HG02852 (cell line): ENCODE measurements at regions not wholly inside any gene's neighbourhood (a gene's known extent, or its start where the extent isn't known, plus 50 kb on each side); places are given as distances from the start of the nearest gene placed in this dataset.
A peak's percentile ranks its signal among the peaks of the same experiment; 100 is the strongest.

ENCODE experiments used
- ATAC-seq: cut with Tn5 transposase; IDR thresholded peaks from one replicate; pipeline ENCODE4 v1.9.1; 2021; ENCODE audit warnings: mild to moderate bottlenecking, moderate library complexity; ENCODE audit not compliant: unreplicated experiment

DNA sequence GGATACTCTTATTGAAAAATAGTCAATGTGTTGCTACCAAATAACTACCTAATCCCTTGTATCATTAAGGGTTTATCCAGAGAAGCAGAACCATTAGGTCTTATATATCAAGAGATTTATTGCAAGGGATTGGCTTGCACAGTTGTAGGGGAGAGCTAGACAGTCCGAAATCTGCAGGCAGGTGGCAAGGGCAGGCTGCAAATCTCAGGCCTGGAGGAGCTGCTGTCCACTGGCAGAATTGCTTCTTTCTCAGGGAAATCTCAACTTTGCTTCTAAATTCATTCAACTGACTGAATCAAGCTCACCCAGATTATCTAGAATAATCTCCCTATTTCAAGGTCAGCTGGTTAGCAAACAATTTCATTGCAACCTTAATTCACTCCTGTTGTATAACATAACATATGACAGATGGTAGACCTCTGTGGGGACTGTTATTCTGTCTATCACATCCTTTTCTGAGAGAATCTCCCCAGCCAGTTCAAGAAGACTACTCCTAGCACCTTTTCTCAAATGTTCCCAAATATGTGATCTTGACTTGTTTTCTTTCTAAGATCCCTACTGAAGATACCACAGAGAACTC is 194.2 kb downstream of the NHLRC3 start:
- ATAC-seq: no peak

DNA sequence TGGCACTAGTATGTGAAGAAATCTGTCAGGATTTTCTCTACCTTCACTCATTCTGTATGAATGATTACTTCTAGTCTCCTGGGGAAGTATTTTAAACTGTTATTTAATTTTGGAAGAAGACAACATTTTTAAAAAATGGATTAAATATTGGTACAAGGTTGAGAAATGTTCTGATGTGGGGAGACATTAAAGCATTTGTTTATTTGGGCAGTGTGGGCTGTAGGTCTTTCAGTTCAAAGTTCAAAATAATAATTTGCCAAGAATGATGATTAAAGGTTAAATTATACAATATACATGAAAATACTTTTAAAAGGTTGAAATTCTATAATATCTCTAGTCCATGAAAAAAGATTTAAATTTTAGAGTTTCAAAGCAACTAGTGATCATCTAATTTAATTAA is 194.7 kb downstream of the NHLRC3 start:
- no peak for ATAC-seq

DNA sequence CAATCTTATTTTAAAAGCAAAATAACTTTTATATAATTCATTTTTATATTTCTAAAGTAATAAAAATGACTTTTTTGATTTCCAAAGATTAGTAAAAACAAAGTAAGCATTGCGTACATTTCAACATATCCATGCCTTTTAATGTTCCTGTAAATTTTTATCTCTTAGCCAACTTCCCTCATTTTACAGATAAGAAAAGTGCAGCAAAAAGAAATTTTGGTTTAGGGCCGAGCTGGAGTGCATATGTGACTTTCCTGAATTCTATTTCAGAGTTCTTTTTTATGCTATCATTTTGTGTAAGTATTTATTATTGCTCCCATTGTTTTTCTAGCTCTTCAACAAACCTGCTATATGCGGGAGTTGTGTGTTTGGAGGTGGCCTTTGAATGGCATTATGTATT is 195.3 kb downstream of the NHLRC3 start:
- no peak for ATAC-seq

DNA sequence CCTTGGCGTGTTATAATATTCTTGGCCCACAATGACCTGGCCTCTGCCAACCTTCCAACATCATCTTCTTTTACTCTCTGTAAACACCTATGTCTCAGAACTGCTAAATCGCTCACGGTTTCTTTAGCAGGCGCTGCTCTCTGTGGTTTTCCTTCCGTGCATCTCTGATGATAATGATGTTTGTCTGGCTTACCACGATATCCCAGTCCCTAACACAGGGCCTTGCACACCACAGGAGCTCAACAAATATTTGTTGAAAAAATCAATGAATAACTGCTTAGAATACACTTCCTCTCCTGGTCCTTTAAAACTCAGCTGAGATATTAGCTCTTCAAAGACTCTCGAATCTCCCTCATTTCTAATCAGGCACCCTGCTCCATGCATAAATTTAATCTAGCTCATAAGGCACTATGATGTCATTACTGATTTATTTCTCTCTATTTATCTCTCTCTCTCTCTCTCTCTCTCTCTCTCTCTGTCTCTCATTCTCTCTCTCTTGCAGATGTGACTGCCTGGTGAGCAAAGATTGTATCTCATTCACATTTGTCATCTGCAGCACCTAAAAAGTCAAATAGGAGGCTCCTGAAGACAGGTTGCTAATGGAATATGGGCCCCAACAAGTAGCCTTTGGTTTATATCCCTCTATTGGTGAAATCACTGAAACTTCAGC is 206.4 kb downstream of the NHLRC3 start:
- ATAC-seq: no peak

DNA sequence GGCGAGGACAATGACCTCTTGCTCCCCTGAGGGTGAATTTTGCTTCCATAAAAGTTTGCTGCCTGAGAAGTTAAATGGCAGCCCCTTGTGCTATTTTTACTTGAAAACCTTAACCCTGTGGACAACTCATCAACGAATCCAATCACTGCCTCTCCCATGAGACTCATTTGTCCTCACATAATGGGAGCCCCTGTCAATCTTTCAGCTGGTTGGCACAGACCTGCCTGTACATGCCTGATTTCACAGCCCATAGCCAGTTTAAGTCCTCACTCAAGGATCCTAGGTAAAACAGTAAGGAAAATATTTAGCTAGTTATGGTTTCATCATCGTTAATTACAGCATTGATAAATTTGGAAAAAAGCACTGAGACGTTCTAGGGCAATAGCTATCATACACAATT is 207.4 kb downstream of the NHLRC3 start:
- ATAC-seq: no peak

DNA sequence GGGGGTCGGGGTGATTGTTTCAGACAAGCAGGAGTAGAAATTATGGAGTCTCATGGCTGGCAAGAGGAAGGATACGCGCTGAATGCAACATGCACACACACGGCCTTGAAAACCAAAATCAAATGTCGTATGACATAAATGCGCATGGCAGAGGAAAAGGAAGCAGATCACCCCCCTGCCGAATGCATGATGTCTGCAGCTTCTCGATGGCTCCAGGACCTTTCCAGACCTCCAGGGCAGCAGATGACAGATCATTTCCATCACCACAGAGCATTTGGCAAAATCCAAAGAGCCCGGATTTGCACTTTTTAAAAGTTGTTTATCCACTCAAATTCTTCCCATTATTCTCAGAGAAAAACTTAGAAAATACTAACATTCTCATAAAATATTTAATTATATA is 211.7 kb downstream of the NHLRC3 start:
- no peak for ATAC-seq

DNA sequence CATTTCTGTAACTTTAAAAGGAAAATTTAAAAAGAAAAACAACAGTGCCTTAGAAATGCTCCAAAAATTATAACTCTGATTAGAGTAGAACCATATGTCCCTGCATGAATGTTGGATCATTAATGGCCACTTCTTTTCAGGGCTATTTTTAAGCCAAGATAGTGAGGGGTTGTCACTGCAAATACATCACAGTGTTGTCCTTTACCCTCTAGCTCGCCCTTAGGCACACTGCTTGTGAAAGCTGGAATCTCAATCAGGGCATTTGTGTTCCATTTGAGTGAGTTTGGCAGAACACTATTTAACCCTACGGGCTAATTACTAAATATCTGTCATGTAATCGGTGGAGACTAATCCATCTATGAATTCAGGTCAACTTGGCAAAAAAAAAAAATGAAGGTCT is 212.2 kb downstream of the NHLRC3 start:
- ATAC-seq: no peak

DNA sequence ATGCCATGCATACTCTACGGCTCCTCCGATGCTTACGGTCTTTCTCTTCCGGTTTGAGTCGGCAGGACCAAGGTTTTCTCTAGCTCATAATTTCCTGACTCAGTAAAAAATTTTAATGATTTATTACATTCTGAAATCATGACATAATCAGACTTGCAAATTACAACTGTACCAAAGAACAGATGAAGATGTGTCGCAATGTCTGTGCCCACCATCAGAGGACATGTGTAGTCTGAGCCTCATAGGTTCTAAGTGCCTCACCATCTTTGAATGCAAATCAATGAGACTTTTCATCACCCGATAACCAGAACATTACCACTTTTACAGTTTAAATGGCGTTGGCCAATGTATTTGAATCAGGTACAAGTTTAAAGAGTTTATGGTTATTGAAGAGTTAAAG is 213.1 kb downstream of the NHLRC3 start:
- no peak for ATAC-seq

DNA sequence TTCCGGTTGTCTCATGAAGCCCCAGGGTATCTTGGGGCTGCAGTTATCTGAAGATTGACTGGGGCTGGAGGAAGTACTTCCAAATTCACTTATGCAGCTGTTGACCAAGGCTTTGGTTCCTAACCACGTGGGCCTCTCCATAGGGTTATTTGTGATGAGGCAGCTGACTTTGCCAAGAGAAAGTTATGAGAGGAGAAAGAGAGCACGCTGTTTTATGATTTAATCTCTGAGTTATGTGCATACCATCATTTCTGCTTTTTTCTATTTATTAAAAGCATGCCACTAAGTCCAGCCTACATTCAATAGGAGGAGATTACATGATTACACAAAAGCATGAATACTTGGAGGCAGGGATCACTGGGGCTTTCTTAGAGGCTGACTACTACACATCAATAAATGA is 215.5 kb downstream of the NHLRC3 start:
- no peak for ATAC-seq

DNA sequence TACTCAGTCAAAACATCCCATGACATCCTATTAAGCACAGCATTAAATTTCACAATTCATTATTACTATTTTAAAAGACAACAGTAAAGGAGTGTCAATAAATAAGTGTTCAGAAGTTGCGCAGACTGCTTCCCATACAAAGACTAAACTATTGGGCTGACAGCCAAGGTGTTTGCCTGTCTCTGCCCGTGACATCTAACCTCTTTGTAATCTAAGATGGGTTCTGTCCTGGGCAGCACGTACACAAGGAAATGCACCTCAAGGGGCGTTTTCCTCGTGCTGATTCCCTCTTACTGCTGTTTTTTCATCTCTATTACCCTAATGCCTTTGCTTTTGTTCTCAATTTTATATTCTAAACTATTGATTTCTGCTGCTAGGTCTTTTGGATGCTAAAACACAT is 216.3 kb downstream of the NHLRC3 start:
- no peak for ATAC-seq

DNA sequence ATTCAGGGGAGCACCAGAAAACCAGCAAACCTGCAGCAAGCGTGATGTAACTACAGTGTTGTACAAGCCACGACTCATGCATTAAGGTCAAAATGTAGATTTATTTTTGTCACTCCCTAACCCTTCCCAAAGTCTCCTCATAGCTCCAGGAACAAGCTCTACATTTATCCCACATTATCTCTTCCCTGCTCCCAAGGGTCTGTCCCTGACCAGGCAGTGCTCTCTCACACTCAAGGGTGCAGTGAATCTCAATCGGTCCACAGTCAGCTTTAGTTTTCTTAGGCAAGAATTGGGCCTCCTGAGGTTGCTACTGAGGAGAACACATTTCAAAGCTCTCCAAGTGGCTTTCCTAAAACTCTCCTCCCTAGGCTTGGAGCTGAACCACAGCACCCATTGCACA is 219.4 kb downstream of the NHLRC3 start:
- ATAC-seq: no peak

DNA sequence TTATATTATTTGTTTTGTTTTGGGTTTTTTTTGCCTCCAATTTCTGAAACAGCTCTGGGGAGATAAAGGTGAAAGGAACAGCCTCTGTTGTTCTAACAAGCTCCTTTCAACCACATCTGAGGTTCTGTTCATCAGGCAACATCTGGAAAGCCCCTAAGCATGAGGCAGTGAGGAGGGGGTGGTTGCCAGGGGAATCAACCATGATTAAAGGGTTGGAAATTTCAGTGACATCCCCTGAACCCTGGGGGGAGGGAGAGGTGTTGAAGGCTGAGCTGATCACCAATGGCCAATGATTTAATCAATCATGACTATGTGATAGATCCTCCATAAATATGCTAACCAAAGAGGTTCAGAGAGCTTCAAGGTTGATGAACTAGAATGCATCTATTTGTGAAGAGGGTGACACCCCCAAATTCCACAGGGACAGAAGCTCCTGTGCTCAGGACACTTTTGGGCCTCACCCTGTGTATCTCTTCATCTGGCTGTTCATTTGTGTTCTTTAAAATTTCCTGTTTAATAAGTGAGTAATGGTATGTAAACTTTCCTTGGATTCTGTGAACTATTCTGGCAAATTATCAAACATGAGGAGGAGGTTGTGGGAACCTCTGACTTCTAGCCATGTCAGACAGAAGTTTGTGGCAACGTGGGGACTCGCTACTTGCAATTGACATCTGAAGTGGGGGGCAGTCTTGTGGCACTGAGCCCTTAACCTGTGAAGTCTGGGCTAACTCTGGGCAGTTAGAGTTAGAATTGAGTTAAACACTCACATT is 221.3 kb downstream of the NHLRC3 start:
- ATAC-seq: peak; percentile 74

DNA sequence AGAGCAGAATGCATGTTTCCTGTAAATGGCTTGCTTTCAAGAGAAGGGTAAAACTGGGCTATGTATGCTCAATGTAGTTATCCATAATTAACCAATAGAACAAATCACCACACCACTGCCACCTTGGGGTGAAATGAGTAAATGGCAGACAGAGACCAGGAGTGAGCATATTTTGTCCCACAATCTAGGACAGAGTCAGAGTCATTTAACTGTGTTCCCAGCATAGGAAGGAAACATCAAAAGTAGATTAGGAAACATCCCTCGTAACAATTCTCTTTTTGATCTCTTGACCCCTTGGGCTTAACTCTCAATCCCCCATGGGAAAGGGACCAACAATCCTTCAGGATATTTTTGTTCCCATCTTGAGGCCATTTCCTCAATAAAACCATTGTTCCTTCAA is 224.8 kb downstream of the NHLRC3 start:
- ATAC-seq: peak; percentile 67

DNA sequence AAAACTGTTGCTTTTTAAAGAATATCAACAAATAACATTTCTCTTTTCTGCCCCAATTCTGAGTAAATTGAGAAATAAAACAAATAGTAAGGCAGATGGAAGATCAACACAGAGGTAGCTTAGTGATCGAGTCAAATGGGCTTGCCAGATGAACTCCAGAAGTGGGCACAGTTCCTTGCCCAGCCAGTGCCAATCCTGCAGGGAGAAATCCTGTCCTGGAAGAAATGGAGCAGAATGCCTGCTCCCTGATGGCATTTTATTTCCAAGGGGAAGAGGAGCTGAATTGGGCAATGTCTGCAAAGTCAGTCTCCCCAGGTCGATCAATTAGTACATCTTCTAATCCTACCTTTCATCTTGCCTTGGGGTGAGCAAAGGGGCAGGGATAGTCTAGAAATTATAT is 225.3 kb downstream of the NHLRC3 start:
- ATAC-seq: no peak

DNA sequence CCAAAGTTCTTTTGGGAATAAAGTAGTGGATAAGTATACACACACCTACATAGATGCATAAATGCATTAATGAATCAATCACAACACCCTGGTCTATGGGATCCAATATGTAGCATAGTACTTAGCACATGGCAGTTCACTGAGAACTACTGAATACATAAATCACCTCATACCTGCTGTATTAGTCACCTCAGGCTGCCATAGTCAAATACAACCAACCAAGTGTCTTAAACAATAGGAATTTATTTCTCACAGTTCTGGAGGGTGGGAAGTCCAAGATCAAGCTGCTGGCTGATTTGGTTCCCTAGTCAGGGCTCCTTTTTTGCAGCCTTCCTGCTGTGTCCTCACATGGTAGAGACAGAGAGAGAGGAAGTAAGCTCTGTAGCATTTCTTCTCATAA is 228.2 kb downstream of the NHLRC3 start:
- ATAC-seq: no peak

DNA sequence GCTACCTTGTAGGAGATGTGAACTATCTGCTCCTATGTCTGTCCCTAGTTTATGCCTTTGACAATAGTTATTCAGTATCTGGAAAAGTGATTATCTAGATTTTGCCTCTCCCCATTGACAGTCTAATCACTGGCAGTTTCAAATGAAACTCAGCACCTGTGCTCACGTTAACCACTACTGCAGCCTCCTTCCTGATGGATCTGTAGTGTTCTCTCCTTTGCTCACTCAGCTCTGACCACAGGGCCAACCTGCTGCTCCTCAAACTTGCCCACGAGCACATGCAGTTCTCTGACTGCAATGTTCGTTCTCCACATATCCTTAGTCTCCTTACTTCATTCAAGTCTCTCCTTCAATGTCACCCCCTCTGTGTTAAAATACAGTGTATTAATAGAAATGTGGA is 230.1 kb downstream of the NHLRC3 start:
- no peak for ATAC-seq

DNA sequence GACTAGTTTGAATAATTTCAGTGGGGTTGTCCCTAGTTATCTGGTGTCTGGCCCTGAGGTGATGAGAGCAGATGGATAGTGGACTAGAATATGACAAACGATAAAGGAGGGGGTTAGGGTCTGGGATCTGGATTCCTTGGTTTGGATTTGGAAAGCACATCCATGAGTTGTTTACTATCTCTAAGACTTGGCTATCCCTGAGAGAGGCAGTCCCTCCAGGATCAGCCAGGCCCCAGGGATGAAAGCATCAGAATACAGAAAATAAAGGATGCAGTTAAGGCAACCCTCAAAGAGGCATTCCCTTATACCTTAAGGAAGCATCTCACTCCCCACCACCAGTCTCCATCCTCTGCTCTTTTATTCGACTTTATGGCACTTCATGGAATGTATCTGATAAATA is 230.7 kb downstream of the NHLRC3 start:
- no peak for ATAC-seq

DNA sequence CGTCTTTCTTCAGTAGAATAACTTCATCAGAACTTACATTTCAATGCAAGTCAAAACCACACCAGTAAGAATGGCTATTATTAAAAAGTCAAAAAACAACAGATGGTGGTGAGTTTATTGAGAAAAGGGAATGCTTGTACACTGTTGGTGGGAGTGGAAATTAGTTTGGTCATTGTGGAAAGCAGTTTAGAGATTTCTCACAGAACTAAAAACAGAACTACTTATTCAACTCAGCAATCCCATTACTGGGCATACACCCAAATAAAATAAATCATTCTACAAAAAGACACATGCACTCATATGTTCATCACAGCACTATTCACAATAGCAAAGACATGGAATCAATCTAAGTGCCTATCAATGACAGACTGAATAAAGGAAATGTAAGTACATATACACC is 231.2 kb downstream of the NHLRC3 start:
- ATAC-seq: no peak

DNA sequence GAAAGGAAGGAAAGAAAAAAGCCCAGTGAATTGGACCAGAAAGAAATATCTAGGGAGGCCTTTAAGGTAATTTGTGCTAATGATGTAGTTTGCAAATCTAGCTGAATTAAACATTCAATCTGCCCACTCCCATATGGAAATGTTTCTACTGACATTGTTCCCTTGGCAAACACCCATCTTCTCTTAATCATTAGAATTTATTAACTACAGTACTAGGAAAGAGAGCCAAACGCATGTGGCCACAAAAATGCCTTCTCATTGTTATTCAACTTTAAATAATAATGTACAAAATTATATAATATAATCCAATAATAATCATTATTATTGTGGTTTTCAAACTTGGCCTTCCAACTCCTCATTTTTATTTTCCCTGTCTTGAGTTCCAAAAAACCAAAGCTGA is 234.7 kb downstream of the NHLRC3 start:
- no peak for ATAC-seq

DNA sequence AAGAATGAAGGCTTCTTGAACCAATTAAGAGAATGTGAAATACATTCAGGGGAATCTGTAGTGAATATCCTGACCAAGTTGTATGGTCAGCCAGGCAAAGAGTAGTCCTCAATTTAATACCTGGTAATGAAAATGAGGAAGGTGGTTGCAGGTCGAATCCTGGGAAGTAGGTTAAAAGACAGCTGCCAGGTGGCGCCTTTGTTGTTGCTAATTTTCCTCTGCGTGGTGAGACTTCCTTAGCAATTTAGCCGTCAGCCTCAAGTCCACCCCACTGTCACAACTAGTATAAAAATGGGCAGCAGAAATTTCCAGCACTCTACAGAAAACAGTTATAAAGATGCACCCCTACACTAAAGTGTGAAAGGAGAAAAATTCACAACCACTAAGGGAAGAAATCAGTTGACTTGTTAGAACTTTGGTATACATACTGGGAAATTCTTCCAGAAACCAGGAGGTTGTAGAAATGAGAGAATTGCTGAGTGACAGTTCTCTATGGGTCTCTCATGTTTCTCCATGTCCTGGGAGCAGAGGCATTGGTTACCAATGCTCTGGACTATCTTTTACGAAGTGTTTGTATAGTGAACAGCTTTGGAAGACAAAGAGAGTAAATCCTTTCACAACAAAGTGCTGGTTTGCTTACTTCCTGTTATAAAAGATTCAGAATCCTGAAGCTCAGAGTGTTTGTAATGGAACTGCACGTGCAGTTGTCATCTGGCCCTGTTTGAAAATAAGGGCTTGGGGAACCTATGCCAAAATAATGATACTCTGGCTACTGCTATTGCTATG is 235.9 kb downstream of the NHLRC3 start:
- no peak for ATAC-seq

DNA sequence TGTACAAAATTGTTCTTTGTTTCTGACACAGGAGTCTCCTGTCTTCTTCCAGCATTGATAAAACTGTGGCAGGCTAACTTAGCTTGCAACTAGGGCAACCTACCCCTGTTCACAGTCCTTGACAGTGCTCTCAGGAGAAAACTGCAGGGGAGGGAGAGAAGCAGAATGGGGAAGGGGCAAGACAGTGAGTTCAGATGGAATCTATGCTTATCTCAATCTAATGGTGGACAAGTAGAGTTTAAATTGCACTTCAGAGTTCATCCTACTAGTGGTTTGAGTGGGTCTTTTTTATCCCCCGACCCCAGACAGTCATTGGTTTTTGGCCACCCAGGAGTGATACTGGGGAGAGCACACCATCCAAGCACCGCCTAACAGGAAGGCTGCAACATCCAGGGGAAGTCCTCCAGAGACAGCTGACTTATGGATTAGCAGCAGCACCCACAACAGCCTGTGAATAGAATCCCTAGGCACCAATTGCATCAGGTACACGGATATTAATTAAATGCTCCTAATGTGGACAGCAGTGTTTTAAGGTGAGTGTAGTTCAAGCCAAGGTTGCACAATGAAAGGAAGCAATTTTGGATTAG is 236.6 kb downstream of the NHLRC3 start:
- ATAC-seq: no peak
